H1 (cell line): ENCODE measurements at regions not wholly inside any gene's neighbourhood (a gene's known extent, or its start where the extent isn't known, plus 50 kb on each side); places are given as distances from the start of the nearest gene placed in this dataset.

Experiments used
- CTCF ChIA-PET: fragments of 300-600 bp; sonication (Branson Sonifier 250); formaldehyde crosslinking; loops from one replicate; lab custom pipeline; 2021; ENCODE audit not compliant: partially characterized antibody; lab: Charles Lee
- POLR2A ChIA-PET: fragments of 300-600 bp; sonication (Branson Sonifier 250); formaldehyde crosslinking; loops from one replicate; lab custom pipeline; 2021; ENCODE audit warnings: inconsistent platforms; ENCODE audit not compliant: partially characterized antibody; lab: Charles Lee
- DNase-seq, 2 experiments: peaks; one replicate each; pipeline versions ENCODE4 v3.0.0 to v3.0.0-alpha.2; 2010 to 2022; ENCODE audit warnings: low spot score in 2 of 2, low read depth in 1 of 2, mixed read lengths in 1 of 2
- FAIRE-seq: peaks from 2 replicates; lab custom pipeline; 2011; peaks lifted over from hg19 to GRCh38; lab: Jason Lieb, UNC
- H2AFZ ChIP-seq: 2 replicates; pipeline ENCODE4 v1.8.1; 2012; ENCODE audit warnings: low read length, inconsistent platforms
- H2AK5ac ChIP-seq: 2 replicates; pipeline ENCODE4 v1.6.1; 2013; ENCODE audit warnings: low read depth, low read length
- H2BK120ac ChIP-seq: replicated peaks from 2 replicates; pipeline ENCODE3; 2013; ENCODE audit warnings: low read depth, low read length, inconsistent platforms
- H2BK12ac ChIP-seq: 2 replicates; pipeline ENCODE4 v1.6.1; 2013; ENCODE audit warnings: low read depth, low read length
- H2BK15ac ChIP-seq: 2 replicates; pipeline ENCODE4 v1.6.1; 2013; ENCODE audit warnings: low read length
- H2BK20ac ChIP-seq: 2 replicates; pipeline ENCODE4 v1.6.1; 2013; ENCODE audit warnings: low read length
- H2BK5ac ChIP-seq: 2 replicates; pipeline ENCODE4 v1.6.1; 2013; ENCODE audit warnings: low read depth, low read length
- H3K14ac ChIP-seq: 2 replicates; pipeline ENCODE4 v1.6.1; 2013; ENCODE audit warnings: inconsistent platforms; ENCODE audit not compliant: insufficient read length
- H3K18ac ChIP-seq: 2 replicates; pipeline ENCODE4 v1.6.1; 2013; ENCODE audit warnings: low read length; ENCODE audit errors: extremely low read depth
- H3K23ac ChIP-seq: 2 replicates; pipeline ENCODE4 v1.6.1; 2013; ENCODE audit warnings: inconsistent platforms; ENCODE audit not compliant: insufficient read length
- H3K23me2 ChIP-seq: 2 replicates; pipeline ENCODE4 v1.6.1; 2013; ENCODE audit warnings: low read depth, low read length
- H3K27ac ChIP-seq: 2 replicates; pipeline ENCODE4 v1.6.1; 2011; ENCODE audit warnings: low read depth, low read length, inconsistent platforms
- H3K27me3 ChIP-seq, 4 experiments: replicated peaks in 1 of 4; 1 replicate in 1 of 4; 2 replicates in 3 of 4; pipeline versions ENCODE4 v1.6.1 to v1.8.1; 2011 to 2013; ENCODE audit warnings: low read length in 3 of 4, mild to moderate bottlenecking in 3 of 4, inconsistent platforms in 2 of 4, mixed read lengths in 2 of 4, moderate library complexity in 1 of 4; ENCODE audit not compliant: control insufficient read depth in 3 of 4, insufficient read depth in 3 of 4; ENCODE audit errors: extremely low read depth in 1 of 4
- H3K36me3 ChIP-seq, 4 experiments: 2 replicates each; pipeline versions ENCODE4 v1.6.1 to v1.8.1; 2011 to 2013; ENCODE audit warnings: mild to moderate bottlenecking in 4 of 4, low read length in 3 of 4, moderate library complexity in 2 of 4, control low read depth in 1 of 4, inconsistent platforms in 1 of 4; ENCODE audit not compliant: insufficient read depth in 4 of 4, control insufficient read depth in 2 of 4
- H3K4ac ChIP-seq: replicated peaks from 2 replicates; pipeline ENCODE3; 2013; ENCODE audit warnings: low read length, low read depth, mixed read lengths, inconsistent platforms; ENCODE audit not compliant: insufficient read length
- H3K4me1 ChIP-seq, 4 experiments: replicated peaks in 1 of 4; 1 replicate in 1 of 4; 2 replicates in 3 of 4; pipeline versions ENCODE4 v1.6.1 to v1.8.1; 2011 to 2013; ENCODE audit warnings: low read length in 3 of 4, inconsistent platforms in 2 of 4, mixed read lengths in 1 of 4; ENCODE audit not compliant: insufficient read depth in 4 of 4, control insufficient read depth in 3 of 4
- H3K4me2 ChIP-seq, 2 experiments: 2 replicates each; pipeline versions ENCODE4 v1.6.1 to v1.8.1; 2011 to 2013; ENCODE audit warnings: low read depth in 2 of 2, low read length in 2 of 2, control low read depth in 1 of 2, inconsistent platforms in 1 of 2, mild to moderate bottlenecking in 1 of 2; ENCODE audit not compliant: insufficient read depth in 1 of 2
- H3K4me3 ChIP-seq, 4 experiments: fragments of 200-600, 300-600 bp in 1 of 4; sonication (generic), shearing (Covaris generic), sonication (Bioruptor Twin) in 1 of 4; 2 replicates each; pipeline versions ENCODE4 v1.5.1 to v1.8.1; 2011 to 2016; ENCODE audit warnings: low read length in 4 of 4, low read depth in 3 of 4, control low read depth in 2 of 4, inconsistent platforms in 2 of 4, mild to moderate bottlenecking in 2 of 4, mixed read lengths in 1 of 4, moderate library complexity in 1 of 4; ENCODE audit not compliant: insufficient read depth in 2 of 4; ENCODE audit errors: extremely low read depth in 1 of 4
- H3K56ac ChIP-seq: replicated peaks from 2 replicates; pipeline ENCODE3; 2013; ENCODE audit warnings: low read depth, mild to moderate bottlenecking, mixed read lengths, low read length, inconsistent platforms; ENCODE audit not compliant: insufficient read length
- H3K79me1 ChIP-seq: 2 replicates; pipeline ENCODE4 v1.6.1; 2013; ENCODE audit warnings: low read depth, low read length, control low read depth
- H3K79me2 ChIP-seq, 2 experiments: 2 replicates each; pipeline versions ENCODE4 v1.6.1 to v1.8.1; 2012 to 2013; ENCODE audit warnings: low read length in 2 of 2, mild to moderate bottlenecking in 2 of 2, inconsistent platforms in 1 of 2; ENCODE audit not compliant: insufficient read depth in 2 of 2, control insufficient read depth in 1 of 2
- H3K9ac ChIP-seq, 4 experiments: replicated peaks in 1 of 4; 1 replicate in 1 of 4; 2 replicates in 3 of 4; pipeline versions ENCODE4 v1.6.1 to v1.8.1; 2011 to 2013; ENCODE audit warnings: low read depth in 3 of 4, low read length in 3 of 4, control low read depth in 2 of 4, mild to moderate bottlenecking in 2 of 4, moderate library complexity in 2 of 4, inconsistent platforms in 1 of 4; ENCODE audit errors: extremely low read depth in 1 of 4
- H3K9me3 ChIP-seq, 2 experiments: 2 replicates each; pipeline versions ENCODE4 v1.6.1 to v1.8.1; 2012 to 2013; ENCODE audit warnings: mild to moderate bottlenecking in 2 of 2, moderate library complexity in 2 of 2, control low read depth in 1 of 2, inconsistent platforms in 1 of 2, low read depth in 1 of 2, low read length in 1 of 2, mixed read lengths in 1 of 2; ENCODE audit not compliant: insufficient read depth in 2 of 2
- H4K20me1 ChIP-seq, 2 experiments: replicated peaks in 1 of 2; 2 replicates each; pipeline versions ENCODE3 to v1.8.1; 2011 to 2013; ENCODE audit warnings: inconsistent platforms in 2 of 2, low read length in 2 of 2, mild to moderate bottlenecking in 1 of 2; ENCODE audit not compliant: insufficient read depth in 2 of 2, control insufficient read depth in 1 of 2
- H4K5ac ChIP-seq: 2 replicates; pipeline ENCODE4 v1.6.1; 2013; ENCODE audit warnings: low read length, low read depth, mixed read lengths, inconsistent platforms; ENCODE audit not compliant: insufficient read length
- H4K8ac ChIP-seq: 2 replicates; pipeline ENCODE4 v1.8.0; 2013; ENCODE audit warnings: mild to moderate bottlenecking, moderate library complexity, low read length, inconsistent platforms; ENCODE audit not compliant: insufficient read depth; ENCODE audit errors: extremely low read depth
- H4K91ac ChIP-seq: replicated peaks from 2 replicates; pipeline ENCODE3; 2013; ENCODE audit warnings: low read length, mixed read lengths, inconsistent platforms; ENCODE audit not compliant: insufficient read length
- CHD2 ChIP-seq: IDR thresholded peaks from 2 replicates; pipeline ENCODE4 v1.6.1; 2012; ENCODE audit warnings: low read length, improper control_type of control experiment
- TAF7 ChIP-seq: optimal IDR thresholded peaks from 2 replicates; pipeline ENCODE3; 2011; ENCODE audit warnings: low read depth, mild to moderate bottlenecking, inconsistent platforms, low read length, moderate library complexity, borderline replicate concordance
- WGBS, 2 experiments: shearing (Covaris generic) in 1 of 2; methylation state at CpG; one replicate each; pipeline versions ENCODE4 v1.1.6 to v1.1.7; 2013 to 2015; ENCODE audit warnings: low lambda C conversion rate in 2 of 2, mixed read lengths in 2 of 2, inconsistent platforms in 1 of 2, low coverage in 1 of 2, missing lambda C conversion rate in 1 of 2; ENCODE audit not compliant: insufficient replicate concordance in 2 of 2, insufficient coverage in 1 of 2, insufficient read length in 1 of 2; ENCODE audit errors: extremely low coverage in 1 of 2, missing lambda C conversion rate in 1 of 2; 5-methylcytosine and 5-hydroxymethylcytosine counted together
- TF ChIP-seq, protein P1 (sequence below): IDR thresholded peaks from 2 replicates; pipeline ENCODE4 v1.6.1; 2011; ENCODE audit warnings: low read depth, mild to moderate bottlenecking, low read length; ENCODE audit not compliant: insufficient read depth

DNA sequence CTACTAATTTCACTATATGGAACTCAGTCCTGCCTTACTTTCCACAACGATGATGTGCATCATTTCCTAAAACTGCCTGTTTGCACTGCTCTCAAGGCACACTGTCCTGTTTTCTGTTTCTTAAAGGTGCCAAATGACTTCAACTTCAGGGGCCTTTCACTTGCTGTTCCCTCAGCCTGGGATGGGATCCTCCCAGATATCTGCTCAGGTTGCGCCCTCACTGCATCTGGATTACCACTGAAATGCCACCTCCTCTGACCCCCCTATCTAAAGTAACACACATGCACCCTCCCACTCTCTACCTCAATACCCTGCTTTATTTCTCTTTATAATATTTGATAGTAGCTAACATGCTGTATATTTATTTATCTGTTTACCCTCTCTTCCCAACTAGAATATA lies 123.8 kb upstream of the CMC1 start:
- POLR2A ChIA-PET: no interaction called here

More for the DNA sequence above, 123.8 kb upstream of the CMC1 start:
- Histone ChIP-seq H3K36me3 (no peaks in the 10 kb centered on the region), H3K27ac (no peak overlapping the region), H3K23me2 (no peaks in the 10 kb centered on the region), H4K20me1 (no peaks in the 10 kb centered on the region), H4K5ac (no peak overlapping the region), H2AK5ac (no peak overlapping the region), H2AFZ (no peak overlapping the region), H2BK5ac (no peak overlapping the region; the same call in 1 of the 2 replicates), H3K9me3 (peaks cover 7% of the 10 kb centered on the region in 2 experiments; a peak in 2 of 4 replicates), H3K18ac (no peak overlapping the region), H3K14ac (no peak overlapping the region), H2BK120ac (no peak overlapping the region), H4K8ac (no peak overlapping the region), H2BK15ac (no peak overlapping the region), H3K27me3 (no peaks in the 10 kb centered on the region), H3K4ac (no peak overlapping the region), H3K79me2 (no peaks in the 10 kb centered on the region), H2BK20ac (peak overlapping the region; percentile 49; the same call in 1 of the 2 replicates), H4K91ac (no peak overlapping the region), H3K4me1 (peaks cover 0 to 5% (median 3%) of the 10 kb centered on the region in 4 experiments; a peak in 5 of 7 replicates), H3K23ac (no peak overlapping the region), H2BK12ac (no peak overlapping the region), H3K4me2 (no peak overlapping the region), H3K4me3 (no peak overlapping the region), H3K56ac (no peak overlapping the region), H3K79me1 (no peaks in the 10 kb centered on the region), H3K9ac (no peak overlapping the region)
- no peak for DNase-seq
- TF ChIP-seq CHD2: no peak
- TF ChIP-seq TAF7: no peak
- TF ChIP-seq, protein P1, sequence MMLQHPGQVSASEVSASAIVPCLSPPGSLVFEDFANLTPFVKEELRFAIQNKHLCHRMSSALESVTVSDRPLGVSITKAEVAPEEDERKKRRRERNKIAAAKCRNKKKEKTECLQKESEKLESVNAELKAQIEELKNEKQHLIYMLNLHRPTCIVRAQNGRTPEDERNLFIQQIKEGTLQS: no peak
- FAIRE-seq: no peak
- CTCF ChIA-PET: interaction anchor here (0.9 to 1.9 kb wide), 4 partner anchors 9 to 211 kb away, joined by 3 to 5 read pairs (median 4); no protein-coding TSS in a partner anchor
- 89% methylated on average over 2 of the region's 2 CpGs; no CpG with 5 or more reads in 1 of the 2 experiments for WGBS, 2 experiments
